Stomach smooth muscle (tissue), 2 donors: ENCODE measurements at regions not wholly inside any gene's neighbourhood (a gene's known extent, or its start where the extent isn't known, plus 50 kb on each side); places are given as distances from the start of the nearest gene placed in this dataset.

ENCODE experiments used
- H3K27ac ChIP-seq: one replicate; pipeline ENCODE4 v1.7.0; 2013; ENCODE audit warnings: mild to moderate bottlenecking, low read length, inconsistent platforms
- H3K27me3 ChIP-seq, 2 donors: one replicate each; pipeline ENCODE4 v1.7.0; 2013; ENCODE audit warnings: low read length in 2 of 2; ENCODE audit not compliant: insufficient read depth in 2 of 2, control insufficient read depth in 1 of 2
- H3K36me3 ChIP-seq, 2 donors: one replicate each; pipeline ENCODE4 v1.7.0; 2013; ENCODE audit warnings: low read length in 2 of 2; ENCODE audit not compliant: control insufficient read depth in 2 of 2, insufficient read depth in 2 of 2
- H3K4me1 ChIP-seq: one replicate; pipeline ENCODE4 v1.7.0; 2013; ENCODE audit warnings: low read length; ENCODE audit not compliant: control insufficient read depth, insufficient read depth
- H3K4me3 ChIP-seq, 2 donors: one replicate each; pipeline ENCODE4 v1.7.0; 2013; ENCODE audit warnings: low read length in 2 of 2
- H3K9ac ChIP-seq, 2 donors: one replicate each; pipeline ENCODE4 v1.7.0; 2013; ENCODE audit warnings: low read length in 2 of 2, mild to moderate bottlenecking in 1 of 2
- H3K9me3 ChIP-seq, 2 donors: one replicate each; pipeline ENCODE4 v1.7.0; 2013; ENCODE audit warnings: low read length in 2 of 2; ENCODE audit not compliant: control insufficient read depth in 2 of 2
- donor health status: healthy.
- donor health status: Pancreatic carcinoma.

GRCh38 chr2:155218292-155218924 is 519.9 kb downstream of the KCNJ3 start:
- no peak overlapping the region for H3K27ac ChIP-seq
- no peaks in the 10 kb centered on the region for H3K4me1 ChIP-seq
- no peak overlapping the region for H3K9ac ChIP-seq
- no peak overlapping the region for H3K4me3 ChIP-seq
- H3K27me3 ChIP-seq = no peaks in the 10 kb centered on the region
- H3K9me3 ChIP-seq = no peaks in the 10 kb centered on the region
- H3K36me3 ChIP-seq = no peaks in the 10 kb centered on the region

- Histone ChIP-seq H3K36me3 (no peaks in the 10 kb centered on the region), H3K27me3 (no peaks in the 10 kb centered on the region), H3K4me3 (no peak overlapping the region), H3K27ac (no peak overlapping the region), H3K9ac (no peak overlapping the region), H3K9me3 (no peaks in the 10 kb centered on the region), H3K4me1 (no peaks in the 10 kb centered on the region)
Measured at GRCh38 chr2:155215037-155215707, 516.7 kb downstream of the KCNJ3 start.

DNA sequence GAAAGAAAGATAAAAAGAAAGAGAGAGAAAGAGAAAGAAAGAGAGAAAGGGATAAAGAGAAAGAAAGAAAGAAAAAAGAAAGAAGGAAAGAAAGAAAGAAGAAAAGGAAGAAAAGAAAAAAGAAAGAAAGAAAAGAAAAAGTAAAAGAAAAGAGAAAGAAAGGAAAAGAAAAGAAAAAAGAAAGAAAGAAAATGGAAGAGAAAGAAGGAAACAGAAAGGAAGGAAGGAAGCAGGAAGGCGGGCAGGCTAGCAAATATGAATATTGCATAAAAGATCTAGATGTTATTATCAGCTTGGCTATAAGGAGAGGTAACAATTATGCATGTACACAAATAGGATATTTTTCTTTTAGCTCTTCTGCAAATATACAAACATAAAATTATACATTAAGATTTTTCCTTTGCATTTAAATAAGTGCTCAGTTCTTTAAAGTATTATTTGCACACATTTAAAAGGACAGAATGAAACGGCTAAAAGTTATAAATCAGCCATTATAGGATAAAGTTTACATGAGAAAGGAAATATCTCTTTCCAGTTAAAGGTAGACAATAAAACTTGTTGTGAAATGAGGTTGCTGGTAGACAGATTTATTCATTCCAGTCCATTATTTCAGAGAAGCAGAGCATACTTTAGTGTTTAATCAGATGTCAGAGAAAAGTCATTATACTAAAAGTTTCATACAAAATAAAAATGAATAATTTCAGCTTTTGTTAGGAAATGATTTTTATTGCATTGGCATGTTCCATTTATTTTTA is 511.4 kb downstream of the KCNJ3 start:
- Histone ChIP-seq H3K4me3 (no peak overlapping the region), H3K4me1 (no peaks in the 10 kb centered on the region), H3K27ac (no peak overlapping the region), H3K9me3 (no peaks in the 10 kb centered on the region), H3K27me3 (no peaks in the 10 kb centered on the region), H3K36me3 (no peaks in the 10 kb centered on the region), H3K9ac (no peak overlapping the region)

- Histone ChIP-seq H3K9me3 (no peaks in the 10 kb centered on the region), H3K27ac (no peak overlapping the region), H3K4me3 (no peak overlapping the region), H3K27me3 (no peaks in the 10 kb centered on the region), H3K4me1 (no peaks in the 10 kb centered on the region), H3K9ac (no peak overlapping the region), H3K36me3 (no peaks in the 10 kb centered on the region)
Measured at GRCh38 chr2:155203178-155203577, 504.7 kb downstream of the KCNJ3 start.

GRCh38 chr2:155200753-155201152 is 502.3 kb downstream of the KCNJ3 start:
- H3K9me3 ChIP-seq = no peaks in the 10 kb centered on the region
- no peaks in the 10 kb centered on the region for H3K36me3 ChIP-seq
- H3K4me1 ChIP-seq = no peaks in the 10 kb centered on the region
- H3K27ac ChIP-seq = no peak overlapping the region
- no peaks in the 10 kb centered on the region for H3K27me3 ChIP-seq
- H3K9ac ChIP-seq = no peak overlapping the region
- H3K4me3 ChIP-seq = no peak overlapping the region

DNA sequence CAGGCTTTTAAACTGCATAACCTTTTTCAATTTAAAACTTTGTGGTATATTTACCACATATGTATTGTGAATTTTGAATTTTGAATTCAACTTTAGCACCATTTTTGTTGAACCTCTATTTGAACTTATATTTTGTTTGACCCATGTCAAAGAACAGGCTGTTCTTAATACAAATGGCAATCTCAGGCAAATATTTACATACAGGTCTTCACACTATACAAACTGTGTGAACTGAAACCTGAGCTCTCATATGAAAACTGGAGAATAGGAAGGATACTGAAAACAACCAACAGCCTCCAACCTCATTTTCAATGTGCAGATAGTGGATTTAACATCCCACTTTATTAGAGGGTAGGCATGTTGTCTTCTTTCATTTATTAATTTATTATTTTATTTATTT is 491.8 kb downstream of the KCNJ3 start:
- Histone ChIP-seq H3K4me3 (no peak overlapping the region), H3K4me1 (no peaks in the 10 kb centered on the region), H3K36me3 (no peaks in the 10 kb centered on the region), H3K27me3 (no peaks in the 10 kb centered on the region), H3K9me3 (no peaks in the 10 kb centered on the region), H3K27ac (no peak overlapping the region), H3K9ac (no peak overlapping the region)

DNA sequence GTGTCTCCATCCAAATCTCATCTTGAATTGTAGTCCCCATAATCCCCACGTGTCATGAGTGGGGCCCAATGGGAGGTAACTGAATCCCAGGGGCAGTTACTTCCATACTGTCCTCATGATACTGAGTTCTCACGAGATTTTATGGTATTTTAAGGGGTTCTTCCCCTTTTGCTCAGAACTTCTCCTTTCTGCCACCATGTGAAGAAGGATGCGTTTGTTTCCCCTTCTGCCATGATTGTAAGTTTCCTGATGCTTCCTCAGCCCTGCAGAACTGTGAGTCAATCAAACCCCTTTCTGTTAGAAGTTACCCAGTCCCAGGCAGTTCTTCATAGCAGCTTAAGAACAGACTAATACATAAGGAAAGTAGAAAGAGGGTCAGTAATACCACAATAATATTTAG is 480.4 kb downstream of the KCNJ3 start:
- H3K4me1 ChIP-seq = no peaks in the 10 kb centered on the region
- H3K9ac ChIP-seq = no peak overlapping the region
- no peak overlapping the region for H3K4me3 ChIP-seq
- no peaks in the 10 kb centered on the region for H3K27me3 ChIP-seq
- no peaks in the 10 kb centered on the region for H3K36me3 ChIP-seq
- H3K27ac ChIP-seq = no peak overlapping the region
- no peaks in the 10 kb centered on the region for H3K9me3 ChIP-seq

GRCh38 chr2:155176345-155176744 is 477.9 kb downstream of the KCNJ3 start:
- Histone ChIP-seq H3K27me3 (no peaks in the 10 kb centered on the region), H3K9me3 (no peaks in the 10 kb centered on the region), H3K4me3 (no peak overlapping the region), H3K9ac (no peak overlapping the region), H3K36me3 (no peaks in the 10 kb centered on the region), H3K4me1 (no peaks in the 10 kb centered on the region), H3K27ac (no peak overlapping the region)

GRCh38 chr2:155169317-155169716 is 470.8 kb downstream of the KCNJ3 start:
- no peak overlapping the region for H3K4me3 ChIP-seq
- H3K27me3 ChIP-seq = no peaks in the 10 kb centered on the region
- no peaks in the 10 kb centered on the region for H3K9me3 ChIP-seq
- H3K9ac ChIP-seq = no peak overlapping the region
- no peaks in the 10 kb centered on the region for H3K4me1 ChIP-seq
- H3K27ac ChIP-seq = no peak overlapping the region
- H3K36me3 ChIP-seq = no peaks in the 10 kb centered on the region

DNA sequence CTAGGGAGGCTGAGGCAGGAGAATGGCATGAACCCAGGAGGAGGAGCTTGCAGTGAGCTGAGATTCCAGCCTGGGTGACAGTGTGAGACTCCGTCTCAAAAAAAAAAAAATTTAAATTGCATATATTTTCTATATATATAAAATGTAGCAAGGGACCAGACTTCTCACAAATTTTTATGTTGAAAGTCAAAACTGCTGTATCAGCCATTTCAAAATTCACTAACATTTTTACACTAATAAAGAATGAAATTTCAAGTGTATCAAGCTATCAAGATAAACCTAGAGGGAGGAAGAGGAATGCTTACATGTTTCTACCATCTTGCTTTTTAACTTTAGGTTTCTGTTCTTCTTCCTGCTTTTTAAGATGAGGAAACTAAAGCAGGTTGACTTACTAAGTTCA is 464.0 kb downstream of the KCNJ3 start:
- Histone ChIP-seq H3K4me1 (no peaks in the 10 kb centered on the region), H3K9ac (no peak overlapping the region), H3K9me3 (no peaks in the 10 kb centered on the region), H3K36me3 (no peaks in the 10 kb centered on the region), H3K4me3 (no peak overlapping the region), H3K27me3 (no peaks in the 10 kb centered on the region), H3K27ac (no peak overlapping the region)

DNA sequence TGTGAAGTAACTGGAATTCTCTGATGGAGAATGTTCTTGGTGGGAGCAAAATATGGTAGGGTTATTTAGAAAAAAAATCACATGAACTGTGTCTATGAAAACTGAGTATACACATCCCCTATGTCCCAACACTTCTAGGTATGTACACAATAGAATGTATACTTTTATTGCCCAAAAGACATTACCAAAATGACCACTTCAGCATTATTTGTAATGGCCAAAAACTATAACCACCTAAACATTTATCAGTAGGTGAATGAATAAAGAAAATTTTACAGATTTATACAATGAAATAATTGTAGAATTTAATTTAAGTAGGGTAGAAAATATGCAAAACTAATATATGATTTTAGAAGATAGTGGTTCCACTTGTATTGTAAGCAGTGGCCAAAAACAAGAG is 462.8 kb downstream of the KCNJ3 start:
- Histone ChIP-seq H3K4me1 (no peaks in the 10 kb centered on the region), H3K36me3 (no peaks in the 10 kb centered on the region), H3K9me3 (no peaks in the 10 kb centered on the region), H3K27me3 (no peaks in the 10 kb centered on the region), H3K4me3 (no peak overlapping the region), H3K27ac (no peak overlapping the region), H3K9ac (no peak overlapping the region)
